IMR-90 (cell line): ENCODE measurements at regions not wholly inside any gene's neighbourhood (a gene's known extent, or its start where the extent isn't known, plus 50 kb on each side); places are given as distances from the start of the nearest gene placed in this dataset.

Source experiments
- CEBPB ChIP-seq: IDR thresholded peaks from 2 replicates; pipeline ENCODE4 v1.6.1; 2012; ENCODE audit warnings: low read depth, low read length, improper control_type of control experiment
- CHD1 ChIP-seq: IDR thresholded peaks from 2 replicates; pipeline ENCODE4 v1.6.1; 2012; ENCODE audit warnings: low read depth, low read length, improper control_type of control experiment
- MXI1 ChIP-seq: IDR thresholded peaks from 2 replicates; pipeline ENCODE4 v1.6.1; 2012; ENCODE audit warnings: low read depth, mild to moderate bottlenecking, low read length, moderate library complexity, borderline replicate concordance
- POLR2A ChIP-seq: IDR thresholded peaks from 2 replicates; pipeline ENCODE4 v1.6.1; 2012; ENCODE audit warnings: mild to moderate bottlenecking, low read depth, low read length
- RAD21 ChIP-seq: IDR thresholded peaks from 2 replicates; pipeline ENCODE4 v1.6.1; 2012; ENCODE audit warnings: low read length, improper control_type of control experiment
- RFX5 ChIP-seq: IDR thresholded peaks from 2 replicates; pipeline ENCODE4 v1.8.0; 2012; ENCODE audit warnings: low read depth, mild to moderate bottlenecking, low read length, moderate library complexity
- SMC3 ChIP-seq: fragments of 150-350 bp; IDR thresholded peaks from 2 replicates; pipeline ENCODE4 v1.6.1; 2016; ENCODE audit warnings: low read depth, mild to moderate bottlenecking, antibody characterized with exemption, low read length, moderate library complexity
- USF2 ChIP-seq: fragments of 150-350 bp; IDR thresholded peaks from 2 replicates; pipeline ENCODE4 v1.6.1; 2017; ENCODE audit warnings: mild to moderate bottlenecking, antibody characterized with exemption, low read length, low read depth
- TF ChIP-seq, protein P1 (sequence below): conservative IDR thresholded peaks from 2 replicates; pipeline ENCODE4 v1.5.1; 2012; ENCODE audit warnings: mild to moderate bottlenecking, low read depth, low read length, improper control_type of control experiment

GRCh38 chr2:107529146-107529545 lies 297.5 kb upstream of the RGPD4 start:
- TF ChIP-seq CEBPB = no peak
- TF ChIP-seq, protein P1, sequence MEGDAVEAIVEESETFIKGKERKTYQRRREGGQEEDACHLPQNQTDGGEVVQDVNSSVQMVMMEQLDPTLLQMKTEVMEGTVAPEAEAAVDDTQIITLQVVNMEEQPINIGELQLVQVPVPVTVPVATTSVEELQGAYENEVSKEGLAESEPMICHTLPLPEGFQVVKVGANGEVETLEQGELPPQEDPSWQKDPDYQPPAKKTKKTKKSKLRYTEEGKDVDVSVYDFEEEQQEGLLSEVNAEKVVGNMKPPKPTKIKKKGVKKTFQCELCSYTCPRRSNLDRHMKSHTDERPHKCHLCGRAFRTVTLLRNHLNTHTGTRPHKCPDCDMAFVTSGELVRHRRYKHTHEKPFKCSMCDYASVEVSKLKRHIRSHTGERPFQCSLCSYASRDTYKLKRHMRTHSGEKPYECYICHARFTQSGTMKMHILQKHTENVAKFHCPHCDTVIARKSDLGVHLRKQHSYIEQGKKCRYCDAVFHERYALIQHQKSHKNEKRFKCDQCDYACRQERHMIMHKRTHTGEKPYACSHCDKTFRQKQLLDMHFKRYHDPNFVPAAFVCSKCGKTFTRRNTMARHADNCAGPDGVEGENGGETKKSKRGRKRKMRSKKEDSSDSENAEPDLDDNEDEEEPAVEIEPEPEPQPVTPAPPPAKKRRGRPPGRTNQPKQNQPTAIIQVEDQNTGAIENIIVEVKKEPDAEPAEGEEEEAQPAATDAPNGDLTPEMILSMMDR = no peak
- TF ChIP-seq RFX5 = no peak
- TF ChIP-seq POLR2A = no peak
- TF ChIP-seq RAD21 = no peak
- TF ChIP-seq USF2 = no peak
- no peak for TF ChIP-seq MXI1
- no peak for TF ChIP-seq SMC3
- TF ChIP-seq CHD1 = no peak
